ENCODE measurements at regions not wholly inside any gene's neighbourhood (a gene's known extent, or its start where the extent isn't known, plus 50 kb on each side); places are given as distances from the start of the nearest gene placed in this dataset.
A peak's percentile ranks its signal among the peaks of the same experiment; 100 is the strongest.

GRCh38 chr11:127859941-127860354, 727.4 kb downstream of the ETS1 start:
- intact Hi-C loops (cut with DNase I), result no loop called here
- no peak overlapping the region for H3K4me3 ChIP-seq
- no peaks in the 10 kb centered on the region for H3K9me3 ChIP-seq
- no peak for DNase-seq (ENCODE audit: low spot score)
- no peak overlapping the region for H3K27ac ChIP-seq
- H3K36me3 ChIP-seq, result no peaks in the 10 kb centered on the region
- TF ChIP-seq POLR2AphosphoS5 (IDR thresholded peaks at IDR 0.05) (no peak), CTCF (IDR thresholded peaks at IDR 0.05) (no peak), POLR2A (IDR thresholded peaks at IDR 0.05) (no peak)
- H3K27me3 ChIP-seq (replicated peaks; ENCODE audit: insufficient read depth), result no peaks in the 10 kb centered on the region
- WGBS, result 52% methylated on average over 6 of the region's 6 CpGs
- no peaks in the 10 kb centered on the region for H3K4me1 ChIP-seq (replicated peaks)

- intact Hi-C loops (cut with DNase I), result no loop called here
- H3K4me3 ChIP-seq, result no peak overlapping the region
- H3K27me3 ChIP-seq (replicated peaks; ENCODE audit: insufficient read depth), result no peaks in the 10 kb centered on the region
- H3K27ac ChIP-seq, result no peak overlapping the region
- TF ChIP-seq CTCF (IDR thresholded peaks at IDR 0.05) (no peak), POLR2AphosphoS5 (IDR thresholded peaks at IDR 0.05) (no peak), POLR2A (IDR thresholded peaks at IDR 0.05) (no peak)
- no peaks in the 10 kb centered on the region for H3K36me3 ChIP-seq
- H3K9me3 ChIP-seq, result no peaks in the 10 kb centered on the region
- DNase-seq (ENCODE audit: low spot score), result no peak
- no peaks in the 10 kb centered on the region for H3K4me1 ChIP-seq (replicated peaks)
- 57% methylated on average over 4 of the region's 4 CpGs for WGBS
Measured at GRCh38 chr11:127844876-127845275, 742.5 kb downstream of the ETS1 start.

GRCh38 chr11:127843483-127844396, 743.6 kb downstream of the ETS1 start:
- Histone ChIP-seq H3K36me3 (no peaks in the 10 kb centered on the region), H3K4me3 (no peak overlapping the region), H3K9me3 (no peaks in the 10 kb centered on the region), H3K27ac (no peak overlapping the region), H3K4me1 (replicated peaks) (no peaks in the 10 kb centered on the region), H3K27me3 (replicated peaks; ENCODE audit: insufficient read depth) (no peaks in the 10 kb centered on the region)
- intact Hi-C loops (cut with DNase I), result no loop called here
- DNase-seq (ENCODE audit: low spot score), result peak; percentile 36
- WGBS, result 42% methylated on average over 12 of the region's 12 CpGs
- TF ChIP-seq CTCF (IDR thresholded peaks at IDR 0.05) (peak in 2 of 4 experiments; percentile 36 to 47), POLR2AphosphoS5 (IDR thresholded peaks at IDR 0.05) (no peak), POLR2A (IDR thresholded peaks at IDR 0.05) (no peak)

GRCh38 chr11:127825183-127825582, 762.2 kb downstream of the ETS1 start:
- TF ChIP-seq CTCF (IDR thresholded peaks at IDR 0.05), result no peak
- no peak for TF ChIP-seq POLR2A (IDR thresholded peaks at IDR 0.05)
- TF ChIP-seq POLR2AphosphoS5 (IDR thresholded peaks at IDR 0.05), result no peak
- intact Hi-C loops (cut with DNase I), result no loop called here
- Histone ChIP-seq H3K9me3 (no peaks in the 10 kb centered on the region), H3K4me3 (no peak overlapping the region), H3K4me1 (replicated peaks) (no peaks in the 10 kb centered on the region), H3K27me3 (replicated peaks; ENCODE audit: insufficient read depth) (no peaks in the 10 kb centered on the region), H3K36me3 (no peaks in the 10 kb centered on the region), H3K27ac (no peak overlapping the region)
- no peak for DNase-seq (ENCODE audit: low spot score)
- WGBS, result 63% methylated on average over 4 of the region's 4 CpGs

GRCh38 chr11:127818625-127819024, 768.7 kb downstream of the ETS1 start:
- TF ChIP-seq POLR2AphosphoS5 (IDR thresholded peaks at IDR 0.05), result no peak
- no peak for TF ChIP-seq POLR2A (IDR thresholded peaks at IDR 0.05)
- TF ChIP-seq CTCF (IDR thresholded peaks at IDR 0.05), result no peak
- no peak overlapping the region for H3K4me3 ChIP-seq
- intact Hi-C loops (cut with DNase I), result no loop called here
- no peak for DNase-seq (ENCODE audit: low spot score)
- H3K4me1 ChIP-seq (replicated peaks), result no peaks in the 10 kb centered on the region
- no peaks in the 10 kb centered on the region for H3K27me3 ChIP-seq (replicated peaks; ENCODE audit: insufficient read depth)
- H3K36me3 ChIP-seq, result no peaks in the 10 kb centered on the region
- H3K27ac ChIP-seq, result no peak overlapping the region
- 86% methylated on average over 3 of the region's 3 CpGs for WGBS
- no peaks in the 10 kb centered on the region for H3K9me3 ChIP-seq

All from prostate gland (tissue), 2 donors.